HEK293T (cell line): ENCODE measurements at regions not wholly inside any gene's neighbourhood (a gene's known extent, or its start where the extent isn't known, plus 50 kb on each side); places are given as distances from the start of the nearest gene placed in this dataset.

Experiments used
- FOXA1 ChIP-seq: fragments of 450-650 bp; IDR thresholded peaks from 2 replicates; pipeline ENCODE4 v1.6.1; 2016; ENCODE audit warnings: mild to moderate bottlenecking
- FOXM1 ChIP-seq: fragments of 450-650 bp; IDR thresholded peaks from 2 replicates; pipeline ENCODE4 v1.6.1; 2017; ENCODE audit warnings: mild to moderate bottlenecking, borderline replicate concordance
- LEF1 ChIP-seq: fragments of 450-650 bp; IDR thresholded peaks from 2 replicates; pipeline ENCODE4 v1.6.1; 2017; ENCODE audit warnings: mild to moderate bottlenecking, borderline replicate concordance
- NFRKB ChIP-seq: fragments of 450-650 bp; IDR thresholded peaks from 2 replicates; pipeline ENCODE4 v1.6.1; 2016; ENCODE audit warnings: mild to moderate bottlenecking, moderate library complexity
- SP1 ChIP-seq: fragments of 450-650 bp; IDR thresholded peaks from 2 replicates; pipeline ENCODE4 v1.6.1; 2017

DNA sequence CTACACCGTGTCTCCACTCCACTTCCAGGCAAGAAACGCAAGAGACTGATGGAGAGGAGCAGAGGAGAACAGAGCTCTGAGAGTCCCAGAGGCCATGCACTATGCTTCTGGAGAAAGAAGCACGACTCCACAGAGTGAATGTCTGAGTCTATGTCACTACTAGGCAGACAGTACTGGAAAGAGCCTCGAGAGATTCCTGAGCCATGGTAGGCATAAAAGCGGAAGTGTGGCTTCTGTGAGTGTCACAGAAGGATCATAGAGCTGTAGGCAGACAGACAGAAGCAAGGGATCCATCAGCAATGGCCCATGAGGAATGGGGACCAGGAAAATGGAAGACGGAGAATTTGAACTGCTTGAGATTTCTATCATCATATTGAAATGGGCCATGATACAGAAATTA is 542.6 kb downstream of the ZEB2 start:
- TF ChIP-seq FOXA1, result no peak
- TF ChIP-seq NFRKB, result no peak
- no peak for TF ChIP-seq SP1
- no peak for TF ChIP-seq FOXM1
- no peak for TF ChIP-seq LEF1
